ENCODE measurements at regions not wholly inside any gene's neighbourhood (a gene's known extent, or its start where the extent isn't known, plus 50 kb on each side); places are given as distances from the start of the nearest gene placed in this dataset.
"Not testable (repeated sequence)": the region's sequence is repeated elsewhere in the genome, so short reads cannot be mapped to it uniquely, and the experiment has no call there.

GRCh38 chr7:35853194-35853593, 52.3 kb downstream of the SEPTIN7 start:
- not testable (repeated sequence) for DNase-seq (ENCODE audit: low spot score)

DNA sequence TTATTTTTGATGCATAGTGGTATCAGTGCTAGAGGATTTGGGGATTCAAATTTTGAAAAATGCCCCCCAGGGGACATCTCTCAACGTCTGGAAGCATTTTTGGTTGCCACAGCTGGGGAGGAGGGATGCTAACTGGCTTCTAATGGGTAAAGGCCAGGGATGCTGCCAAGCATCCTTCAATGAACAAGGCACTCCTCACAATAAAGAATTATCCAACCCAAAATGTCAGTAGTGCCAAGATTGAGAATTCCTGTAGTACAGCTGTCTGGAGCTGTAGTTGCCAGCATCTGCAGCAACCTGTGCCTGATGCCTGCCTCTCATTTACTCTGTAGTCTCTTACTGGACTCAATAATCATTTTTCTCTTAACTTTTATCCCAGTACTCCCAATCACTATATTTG, 53.5 kb downstream of the SEPTIN7 start:
- no peak for DNase-seq (ENCODE audit: low spot score)

GRCh38 chr7:35856175-35856574, 55.3 kb downstream of the SEPTIN7 start:
- DNase-seq (ENCODE audit: low spot score), result no peak

DNA sequence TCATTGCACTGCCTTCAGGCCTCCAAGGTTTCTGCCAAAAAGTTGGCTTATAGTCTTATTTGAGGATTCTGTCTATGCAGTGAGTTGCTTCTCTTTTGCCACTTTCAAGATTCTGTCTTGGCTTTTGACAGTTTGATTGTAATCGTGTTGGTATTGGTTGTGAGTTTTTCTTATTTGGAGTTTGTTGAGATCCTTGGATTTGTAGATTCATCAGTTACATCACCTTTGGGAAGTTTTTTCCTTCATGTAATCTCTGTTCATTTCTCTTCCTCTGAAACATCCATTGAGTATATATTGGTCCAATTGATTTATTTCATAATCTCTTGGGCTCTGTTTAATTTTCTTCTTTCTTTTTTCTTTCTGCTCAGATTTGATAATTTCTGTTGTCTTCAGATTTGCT, 59.8 kb downstream of the SEPTIN7 start:
- DNase-seq (ENCODE audit: low spot score), result no peak

DNA sequence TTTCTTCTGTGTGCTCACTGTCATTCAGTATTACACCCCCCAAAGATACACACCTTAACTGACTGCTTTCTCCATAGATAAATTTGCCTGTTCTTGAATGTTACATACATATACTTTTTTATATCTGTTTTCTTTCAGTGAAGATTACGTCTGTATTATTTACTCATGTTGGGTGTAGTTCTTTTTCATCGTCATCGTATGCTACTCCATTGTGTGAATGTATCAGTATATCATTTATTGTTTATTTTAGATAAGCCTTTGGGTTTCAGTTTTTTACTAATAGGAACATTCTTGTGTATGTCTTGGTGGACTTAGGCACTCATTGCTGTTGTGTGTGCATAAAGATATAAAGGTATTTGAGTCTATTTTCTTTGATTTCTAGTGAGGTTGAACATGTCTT, 64.4 kb downstream of the SEPTIN7 start:
- DNase-seq (ENCODE audit: low spot score), result no peak

GRCh38 chr7:35866186-35866585, 65.3 kb downstream of the SEPTIN7 start:
- no peak for DNase-seq (ENCODE audit: low spot score)

DNA sequence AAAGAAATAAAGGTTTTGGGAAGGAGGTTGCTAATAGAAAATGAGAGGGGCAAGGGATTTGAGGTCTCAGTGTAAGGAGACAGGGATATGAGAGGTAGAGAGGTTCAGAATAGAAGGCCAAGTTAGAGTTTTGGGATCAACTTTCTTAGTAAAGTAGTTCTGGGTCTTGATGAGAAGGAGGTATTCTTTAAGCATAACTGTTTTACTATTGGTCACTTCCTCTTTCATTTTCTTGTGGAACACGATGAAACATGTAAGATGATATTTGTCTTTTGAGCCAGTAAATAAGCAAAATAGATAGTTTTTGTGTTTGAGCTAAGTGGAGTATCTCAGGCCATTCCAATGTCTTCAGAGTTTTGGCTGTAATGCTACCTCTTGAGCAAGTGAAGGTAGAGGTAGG, 68.3 kb downstream of the SEPTIN7 start:
- not testable (repeated sequence) for DNase-seq (ENCODE audit: low spot score)

DNA sequence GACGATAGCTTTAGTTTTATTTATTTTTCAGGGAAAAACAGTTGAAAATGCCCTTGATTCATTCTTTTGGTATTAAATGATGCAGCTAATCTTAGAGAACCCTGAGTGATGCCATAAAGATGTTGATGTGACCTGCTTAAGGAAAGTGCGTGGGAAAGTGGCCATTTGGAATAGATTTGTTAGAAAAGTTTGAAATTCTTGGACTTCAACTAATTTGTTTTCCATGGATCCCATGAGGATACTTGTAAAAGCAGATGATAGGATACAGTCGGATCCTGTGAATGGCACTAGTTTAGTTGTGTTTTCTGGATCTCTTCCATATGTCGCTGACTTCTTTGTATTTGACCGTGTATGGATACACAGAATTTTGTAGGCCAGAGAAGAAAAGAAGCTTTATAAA, 69.0 kb downstream of the SEPTIN7 start:
- DNase-seq (ENCODE audit: low spot score), result no peak

DNA sequence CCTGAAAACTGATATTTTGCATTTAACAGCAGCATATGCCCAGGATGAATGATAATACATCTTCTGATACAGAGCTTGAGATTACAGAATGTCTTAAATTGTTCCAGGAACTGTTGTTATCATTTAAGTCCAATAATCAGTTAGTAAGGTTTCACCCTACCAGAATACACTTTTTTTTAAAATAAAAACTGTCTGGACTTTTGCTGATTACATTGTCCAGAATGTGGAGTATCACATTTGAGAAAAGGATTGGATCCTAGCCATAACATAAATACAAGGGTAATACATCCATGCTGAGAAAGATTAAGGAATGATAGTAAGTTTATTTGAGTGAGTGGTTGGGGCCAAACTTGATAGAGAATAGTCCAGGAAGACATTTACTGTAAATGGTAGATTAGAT, 71.0 kb downstream of the SEPTIN7 start:
- no peak for DNase-seq (ENCODE audit: low spot score)

- DNase-seq (ENCODE audit: low spot score), result no peak
Measured at GRCh38 chr7:35874886-35875285, 74.0 kb downstream of the SEPTIN7 start.

DNA sequence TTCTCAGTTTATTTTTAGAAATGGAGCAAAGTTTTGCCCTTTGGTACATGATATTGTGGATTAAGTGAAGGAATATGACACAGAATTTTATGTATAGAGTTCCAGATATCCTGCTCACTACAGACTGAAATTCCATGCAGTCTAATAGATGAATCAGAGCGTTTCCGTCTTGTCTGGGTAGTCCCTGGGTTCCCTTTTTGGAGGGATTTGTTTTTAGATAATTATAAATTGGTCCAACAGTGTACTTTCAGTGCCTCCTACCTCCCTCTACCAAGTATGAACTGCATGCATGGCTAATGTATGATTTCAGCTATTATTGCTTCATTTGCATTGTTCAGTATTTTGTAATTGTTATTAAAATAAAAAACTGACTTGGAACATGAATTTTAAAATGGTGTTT, 74.4 kb downstream of the SEPTIN7 start:
- no peak for DNase-seq (ENCODE audit: low spot score)

GRCh38 chr7:35878351-35878750, 77.5 kb downstream of the SEPTIN7 start:
- DNase-seq (ENCODE audit: low spot score), result no peak

- not testable (repeated sequence) for DNase-seq (ENCODE audit: low spot score)
Measured at GRCh38 chr7:35887430-35887829, 86.6 kb downstream of the SEPTIN7 start.

- no peak for DNase-seq (ENCODE audit: low spot score)
Measured at GRCh38 chr7:35889001-35889400, 88.1 kb downstream of the SEPTIN7 start.

GRCh38 chr7:35889870-35890269, 89.0 kb downstream of the SEPTIN7 start:
- no peak for DNase-seq (ENCODE audit: low spot score)

DNA sequence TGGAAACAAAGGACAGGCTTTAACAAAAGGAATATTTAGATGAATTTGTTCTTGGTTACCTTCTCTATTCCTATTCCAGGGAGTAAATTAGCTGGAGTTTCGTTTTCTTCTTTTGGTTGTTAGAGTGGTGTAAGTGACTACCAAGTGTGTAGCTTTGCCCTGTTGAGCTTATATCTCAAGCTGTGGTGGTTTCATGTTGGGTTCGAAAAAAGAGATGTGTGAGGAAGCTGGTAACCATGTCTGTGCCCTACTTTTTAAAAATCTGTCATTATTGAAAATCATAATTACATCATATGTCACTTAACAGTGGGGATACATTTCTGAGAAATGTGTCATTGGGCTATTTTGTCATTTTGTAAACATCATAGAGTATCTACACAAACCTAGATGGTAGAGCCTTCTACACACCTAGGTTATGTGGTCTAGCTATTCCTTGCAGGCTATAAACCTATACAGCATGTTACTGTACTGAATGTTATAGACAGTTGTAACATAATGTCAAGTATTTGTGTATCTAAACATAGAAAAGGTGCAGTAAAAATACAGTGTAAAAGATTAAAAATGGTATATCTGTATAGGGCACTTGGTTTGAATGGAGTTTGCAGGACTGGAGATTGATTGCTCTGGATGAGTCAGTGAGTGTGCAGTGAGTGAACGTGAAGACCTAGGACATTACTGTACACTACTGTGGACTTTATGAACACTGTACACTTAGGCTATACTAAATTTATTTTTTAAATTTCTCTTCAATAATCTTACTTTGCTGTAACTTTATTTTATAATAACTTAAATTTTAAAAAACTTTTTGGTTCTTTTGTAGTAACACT, 90.4 kb downstream of the SEPTIN7 start:
- no peak for DNase-seq (ENCODE audit: low spot score)

GRCh38 chr7:35893649-35894048, 92.8 kb downstream of the SEPTIN7 start:
- DNase-seq (ENCODE audit: low spot score), result no peak

GRCh38 chr7:35894721-35895120, 93.9 kb downstream of the SEPTIN7 start:
- no peak for DNase-seq (ENCODE audit: low spot score)

- DNase-seq (ENCODE audit: low spot score), result no peak
Measured at GRCh38 chr7:35900651-35901050, 99.8 kb downstream of the SEPTIN7 start.

DNA sequence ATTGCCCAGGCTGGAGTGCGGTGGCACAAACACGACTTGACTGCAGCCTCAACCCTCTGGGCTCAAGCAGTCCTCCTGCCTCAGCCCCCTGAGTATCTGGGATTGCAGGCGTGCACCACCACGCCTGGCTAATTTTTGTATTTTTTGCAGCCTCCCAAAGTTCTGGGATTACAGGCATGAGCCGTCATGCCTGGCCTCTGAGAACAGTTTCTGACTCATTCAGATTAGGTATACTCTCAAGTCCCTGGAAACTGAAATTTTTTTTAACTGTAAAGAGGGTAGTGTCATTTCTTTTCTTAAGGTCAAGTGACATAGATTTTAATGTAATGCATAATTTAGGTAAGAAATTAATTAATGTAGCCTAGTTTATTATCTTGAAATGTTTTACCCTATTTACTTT, 104.7 kb downstream of the SEPTIN7 start:
- no peak for DNase-seq (ENCODE audit: low spot score)

DNA sequence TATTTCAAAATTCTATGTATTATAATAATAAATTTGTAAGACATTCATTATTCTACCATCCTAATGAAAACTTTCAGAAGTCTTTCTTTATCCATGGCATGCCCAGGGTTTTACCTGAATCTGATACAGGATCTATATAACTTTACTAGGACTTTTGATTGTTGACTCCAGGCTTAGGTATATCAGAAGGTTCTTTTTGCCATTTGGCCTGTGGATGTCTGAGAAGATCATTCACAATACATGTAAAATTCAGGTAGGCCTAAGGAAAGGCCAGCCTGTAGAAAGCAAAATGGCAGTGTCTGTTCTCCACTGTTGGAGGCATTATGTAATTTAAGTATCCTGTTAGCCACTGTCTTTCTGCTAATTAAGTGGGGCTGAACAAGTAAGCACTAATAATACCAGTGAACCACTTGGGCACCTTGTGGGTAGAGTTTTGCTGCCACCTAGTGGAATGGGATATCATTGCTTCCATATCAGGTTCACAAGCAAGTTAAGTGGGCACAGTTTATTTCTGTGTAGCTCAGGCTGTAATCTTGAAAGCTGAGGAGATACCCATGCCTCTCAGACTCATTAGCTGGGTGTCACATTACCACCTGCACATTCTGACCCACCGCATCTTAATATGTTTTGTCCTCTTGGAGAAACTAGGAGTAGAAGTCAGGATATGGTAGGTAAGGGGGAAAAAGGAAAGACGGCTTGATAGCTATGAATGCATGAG, 105.5 kb downstream of the SEPTIN7 start:
- DNase-seq (ENCODE audit: low spot score), result peak; percentile 10

GRCh38 chr7:35908331-35909216, 107.7 kb downstream of the SEPTIN7 start:
- no peak for DNase-seq (ENCODE audit: low spot score)

All from HuH-7.5 (cell line).